K562 (cell line): ENCODE measurements at regions not wholly inside any gene's neighbourhood (a gene's known extent, or its start where the extent isn't known, plus 50 kb on each side); places are given as distances from the start of the nearest gene placed in this dataset.

Experiments
- ATAC-seq: fragments of 200-7000 bp; cut with Tn5 transposase; 3 replicates; pipeline ENCODE4 v1.9.1; 2020; ENCODE audit warnings: moderate library complexity
- BruUV-seq: library from RNA; stranded (reverse); fragments of 400-500 nt; replicated peaks from 2 replicates; lab custom pipeline; 2021; lab: Mats Ljungman, UMichigan
- CTCF ChIA-PET: fragments of 300-600 bp; formaldehyde crosslinking; extraction: SDS; loops from one replicate; lab custom pipeline; 2021; ENCODE audit warnings: low intra/inter-chr PET ratio; lab: Yijun Ruan, JAX
- POLR2A ChIA-PET: fragments of 300-600, 350-650 bp; sonication (Branson Sonifier 250); formaldehyde crosslinking; extraction: SDS; loops from one replicate; lab custom pipeline; 2021; ENCODE audit warnings: antibody characterized with exemption, inconsistent platforms; lab: Yijun Ruan, JAX
- DNase-seq, 4 experiments: peaks; one replicate each; pipeline versions ENCODE4 v3.0.0 to v3.0.0-alpha.2; 2011 to 2018; ENCODE audit warnings: low spot score in 3 of 4, mixed read lengths in 3 of 4; ENCODE audit errors: extremely low read depth in 1 of 4
- FAIRE-seq: peaks from 2 replicates; lab custom pipeline; 2011; peaks lifted over from hg19 to GRCh38; lab: Jason Lieb, UNC
- H2AFZ ChIP-seq: 2 replicates; pipeline ENCODE4 v1.6.0; 2011; ENCODE audit warnings: low read depth, low read length, control low read depth, inconsistent platforms
- H3K27ac ChIP-seq: fragments of 200-600 bp; 3 replicates; pipeline ENCODE4 v1.8.0; 2011; ENCODE audit warnings: low read depth, mild to moderate bottlenecking, control low read depth, inconsistent platforms, low read length, moderate library complexity, mixed read lengths; ENCODE audit errors: extremely low read depth
- H3K27me3 ChIP-seq, 2 experiments: fragments of 300-600 bp in 1 of 2; 2 replicates in 1 of 2; 3 replicates in 1 of 2; pipeline versions ENCODE4 v1.6.0 to v1.8.0; 2011; ENCODE audit warnings: inconsistent platforms in 2 of 2, low read length in 2 of 2, mild to moderate bottlenecking in 1 of 2, mixed read lengths in 1 of 2, moderate library complexity in 1 of 2; ENCODE audit not compliant: control insufficient read depth in 2 of 2, insufficient read depth in 2 of 2
- H3K36me3 ChIP-seq: fragments of 300-600 bp; 3 replicates; pipeline ENCODE4 v1.8.0; 2011; ENCODE audit warnings: mild to moderate bottlenecking, low read length, inconsistent platforms; ENCODE audit not compliant: control insufficient read depth, insufficient read depth
- H3K4me1 ChIP-seq, 2 experiments: fragments of 200-600 bp in 1 of 2; replicated peaks in 1 of 2; 2 replicates in 1 of 2; 3 replicates in 1 of 2; pipeline versions ENCODE4 v1.5.1 to v1.8.0; 2011; ENCODE audit warnings: inconsistent platforms in 2 of 2, low read length in 2 of 2, mild to moderate bottlenecking in 1 of 2, mixed read lengths in 1 of 2, moderate library complexity in 1 of 2; ENCODE audit not compliant: control insufficient read depth in 2 of 2, insufficient read depth in 2 of 2
- H3K4me2 ChIP-seq: 2 replicates; pipeline ENCODE4 v1.6.1; 2011; ENCODE audit warnings: low read length, control low read depth, inconsistent platforms, mixed read lengths; ENCODE audit not compliant: insufficient read depth
- H3K4me3 ChIP-seq: fragments of 200-600 bp; sonication (generic), shearing (Covaris generic); 2 replicates; pipeline ENCODE4 v1.5.1; 2016; ENCODE audit warnings: control low read depth, inconsistent platforms
- H3K79me2 ChIP-seq: fragments of 200-600 bp; 3 replicates; pipeline ENCODE4 v1.8.0; 2011; ENCODE audit warnings: low read length, inconsistent platforms; ENCODE audit not compliant: control insufficient read depth, insufficient read depth
- H3K9ac ChIP-seq, 2 experiments: 2 replicates each; pipeline versions ENCODE4 v1.6.0 to v1.6.1; 2011; ENCODE audit warnings: low read depth in 2 of 2, low read length in 2 of 2, control low read depth in 1 of 2, inconsistent platforms in 1 of 2, mild to moderate bottlenecking in 1 of 2, mixed read lengths in 1 of 2; ENCODE audit not compliant: insufficient read depth in 1 of 2
- H3K9me1 ChIP-seq: one replicate; pipeline ENCODE4 v1.6.0; 2011; ENCODE audit warnings: inconsistent platforms, mild to moderate bottlenecking, low read length, moderate library complexity; ENCODE audit not compliant: control insufficient read depth, insufficient read depth
- H3K9me3 ChIP-seq: replicated peaks from 2 replicates; pipeline ENCODE4 v1.5.1; 2011; ENCODE audit warnings: low read depth, low read length, inconsistent platforms; ENCODE audit not compliant: control insufficient read depth, insufficient read depth
- H4K20me1 ChIP-seq: replicated peaks from 2 replicates; pipeline ENCODE4 v1.6.1; 2011; ENCODE audit warnings: low read length, inconsistent platforms, mixed read lengths; ENCODE audit not compliant: control insufficient read depth, insufficient read depth
- BRCA1 ChIP-seq, 2 experiments: fragments of 450-650 bp in 1 of 2; sonication (generic) in 1 of 2; formaldehyde crosslinking in 1 of 2; IDR thresholded peaks; 2 replicates each; pipeline versions ENCODE4 v1.5.0 to v1.6.1; 2017 to 2020; ENCODE audit warnings: mild to moderate bottlenecking in 1 of 2, missing genetic modification reagents in 1 of 2
- CEBPG ChIP-seq, 3 experiments: fragments of 200-800 bp in 1 of 3; sonication (Bioruptor generic) in 1 of 3; sonication (generic) in 1 of 3; formaldehyde crosslinking in 1 of 3; IDR thresholded peaks in 2 of 3; conservative IDR thresholded peaks in 1 of 3; 2 replicates each; pipeline versions ENCODE4 v1.6.1 to v1.8.0; 2016 to 2022; ENCODE audit warnings: missing compliant biosample characterization in 2 of 3, missing genetic modification characterization in 2 of 3, mild to moderate bottlenecking in 1 of 3, missing genetic modification reagents in 1 of 3
- DACH1 ChIP-seq: fragments of 450-650 bp; IDR thresholded peaks from 2 replicates; pipeline ENCODE4 v1.6.1; 2018; ENCODE audit not compliant: partially characterized antibody
- SIN3B ChIP-seq: fragments of 450-650 bp; IDR thresholded peaks from 2 replicates; pipeline ENCODE4 v1.6.1; 2017; ENCODE audit warnings: low read depth, mild to moderate bottlenecking, moderate library complexity
- SIRT6 ChIP-seq: IDR thresholded peaks from one replicate; pipeline ENCODE4 v1.6.1; 2012; ENCODE audit warnings: low read depth, mild to moderate bottlenecking, control low read depth, inconsistent platforms, low read length, moderate library complexity
- SP1 ChIP-seq: sonication (generic); formaldehyde crosslinking; IDR thresholded peaks from 2 replicates; pipeline ENCODE4 v1.8.1; 2022; ENCODE audit warnings: mild to moderate bottlenecking, missing genetic modification reagents
- ZNF644 ChIP-seq: fragments of 200-800 bp; sonication (Bioruptor generic); IDR thresholded peaks from 2 replicates; pipeline ENCODE4 v1.6.1; 2016; ENCODE audit warnings: low read depth, missing genetic modification characterization, missing compliant biosample characterization
- WGBS: fragments of 100-300 bp; shearing (Covaris generic); methylation state at CpG from one replicate; pipeline ENCODE4 v1.1.6; 2016; ENCODE audit warnings: low coverage, mixed read lengths; ENCODE audit not compliant: insufficient coverage; ENCODE audit errors: missing lambda C conversion rate; 5-methylcytosine and 5-hydroxymethylcytosine counted together
- in situ Hi-C: fragments of 300-500 bp; cut with MboI; formaldehyde crosslinking; loops from 4 replicates; pipeline ENCODE4 v1.15.0; 2018; ENCODE audit warnings: inconsistent platforms, mixed read lengths
- intact Hi-C: fragments of 100-400 bp; cut with micrococcal nuclease; formaldehyde crosslinking; loops from 2 replicates; pipeline ENCODE4 v1.14.2; 2022
- TF ChIP-seq, protein P1 (sequence below), 2 experiments: IDR thresholded peaks in 1 of 2; conservative IDR thresholded peaks in 1 of 2; 2 replicates each; pipeline ENCODE4 v1.6.1; 2016; ENCODE audit warnings: low read depth in 2 of 2, mild to moderate bottlenecking in 1 of 2, missing compliant biosample characterization in 1 of 2, missing genetic modification characterization in 1 of 2, moderate library complexity in 1 of 2
- TF ChIP-seq, protein P2 (sequence below): sonication (generic); formaldehyde crosslinking; IDR thresholded peaks from 2 replicates; pipeline ENCODE4 v1.8.0; 2022; ENCODE audit warnings: mild to moderate bottlenecking, missing genetic modification reagents

DNA sequence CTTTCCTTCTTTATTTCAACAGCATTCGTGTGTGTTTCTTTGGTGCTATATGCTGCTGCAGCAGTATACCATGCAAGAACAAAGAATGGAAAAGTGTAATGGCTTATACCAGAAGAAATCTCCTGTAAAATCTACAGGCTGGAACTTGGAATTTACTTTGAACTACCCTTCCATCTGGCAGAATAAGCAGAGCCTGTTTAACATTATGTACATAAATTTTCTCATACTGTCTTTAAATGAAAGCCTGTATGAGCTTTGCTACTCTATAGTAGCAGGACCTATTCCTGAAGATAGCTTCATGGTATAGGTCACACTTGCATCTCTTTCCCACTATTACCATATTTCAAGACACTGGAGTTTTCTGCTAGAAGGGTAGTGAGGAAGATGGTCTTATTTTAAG is 522.1 kb upstream of the GHITM start:
- 0% methylated on average over 1 of the region's 1 CpG for WGBS
- Histone ChIP-seq H3K27ac (no peak overlapping the region), H3K9ac (no peak overlapping the region), H2AFZ (no peak overlapping the region), H3K9me3 (no peaks in the 10 kb centered on the region), H3K4me1 (no peaks in the 10 kb centered on the region), H4K20me1 (no peaks in the 10 kb centered on the region), H3K79me2 (no peaks in the 10 kb centered on the region), H3K4me3 (no peak overlapping the region), H3K4me2 (no peak overlapping the region), H3K27me3 (no peaks in the 10 kb centered on the region), H3K36me3 (no peaks in the 10 kb centered on the region), H3K9me1 (no peaks in the 10 kb centered on the region)
- TF ChIP-seq CEBPG (CRISPR knock-in tag; IDR thresholded peaks at IDR 0.05) (no peak), CEBPG (tag; conservative IDR thresholded peaks at IDR 0.05 in 1 of 2, IDR thresholded peaks at IDR 0.05 in 1 of 2) (no peak)
- FAIRE-seq (no peak), DNase-seq (no peak), ATAC-seq (no peak)
- BruUV-seq, result no TSS peak
- in situ Hi-C loops (no loop called here), intact Hi-C loops (no loop called here)
- ChIA-PET CTCF (no interaction called here), POLR2A (no interaction called here)

DNA sequence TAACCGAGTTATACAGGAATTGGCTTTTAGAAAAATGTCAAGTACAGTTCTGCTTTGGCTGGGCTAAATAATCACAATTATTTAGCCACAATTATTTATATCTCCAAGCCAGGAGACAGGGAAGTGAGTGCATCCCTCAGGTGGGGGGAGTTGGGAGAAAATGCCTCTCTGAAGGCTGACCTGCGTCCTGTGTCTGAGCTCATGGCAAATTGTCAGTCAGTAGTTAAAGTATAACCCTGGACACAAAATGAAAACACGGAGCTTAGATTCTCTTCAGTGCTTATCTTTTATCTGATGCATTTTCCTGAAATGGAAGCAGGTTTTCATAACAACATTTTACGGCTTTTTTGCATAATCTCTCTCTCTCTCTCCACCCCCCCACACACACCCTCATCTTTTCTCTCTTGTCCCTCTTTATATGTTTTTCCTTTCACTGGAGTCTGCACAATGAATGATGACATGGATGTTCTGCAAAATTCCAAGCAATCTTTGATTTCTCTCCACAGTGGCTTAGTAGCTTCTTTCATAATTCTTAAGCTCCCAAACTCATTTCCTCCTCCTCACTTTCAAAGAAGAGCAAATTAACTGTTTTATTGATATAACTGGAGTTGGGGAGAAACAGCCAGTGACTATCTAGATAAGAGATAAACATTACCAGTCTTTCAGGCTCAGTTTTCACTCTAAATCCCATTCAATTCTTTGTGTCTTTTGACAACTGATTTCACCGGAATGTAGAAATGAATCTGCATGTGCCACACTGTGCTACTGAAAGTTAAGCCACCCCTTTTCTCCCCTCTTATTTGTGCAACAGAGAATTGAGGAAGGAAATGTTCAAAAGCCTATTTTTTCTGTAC is 521.4 kb upstream of the GHITM start:
- no peaks in the 10 kb centered on the region for H3K27me3 ChIP-seq
- H3K36me3 ChIP-seq, result no peaks in the 10 kb centered on the region
- no peaks in the 10 kb centered on the region for H4K20me1 ChIP-seq
- no TSS peak for BruUV-seq
- WGBS, result 0% methylated on average over 5 of the region's 5 CpGs
- no peak overlapping the region for H3K4me3 ChIP-seq
- no peaks in the 10 kb centered on the region for H3K79me2 ChIP-seq
- ChIA-PET POLR2A (no interaction called here), CTCF (no interaction called here)
- FAIRE-seq (no peak), ATAC-seq (no peak), DNase-seq (no peak)
- no peak overlapping the region for H3K9ac ChIP-seq
- H3K4me2 ChIP-seq, result no peak overlapping the region
- in situ Hi-C loops (no loop called here), intact Hi-C loops (no loop called here)
- no peaks in the 10 kb centered on the region for H3K9me3 ChIP-seq
- H2AFZ ChIP-seq, result no peak overlapping the region
- no peaks in the 10 kb centered on the region for H3K4me1 ChIP-seq
- TF ChIP-seq SIRT6 (no peak), DACH1 (no peak), SIN3B (no peak), BRCA1 (IDR thresholded peaks at IDR 0.05) (no peak), BRCA1 (CRISPR knock-in tag; IDR thresholded peaks at IDR 0.05) (no peak), ZNF644 (no peak), SP1 (CRISPR knock-in tag) (no peak)
- TF ChIP-seq, protein P1, sequence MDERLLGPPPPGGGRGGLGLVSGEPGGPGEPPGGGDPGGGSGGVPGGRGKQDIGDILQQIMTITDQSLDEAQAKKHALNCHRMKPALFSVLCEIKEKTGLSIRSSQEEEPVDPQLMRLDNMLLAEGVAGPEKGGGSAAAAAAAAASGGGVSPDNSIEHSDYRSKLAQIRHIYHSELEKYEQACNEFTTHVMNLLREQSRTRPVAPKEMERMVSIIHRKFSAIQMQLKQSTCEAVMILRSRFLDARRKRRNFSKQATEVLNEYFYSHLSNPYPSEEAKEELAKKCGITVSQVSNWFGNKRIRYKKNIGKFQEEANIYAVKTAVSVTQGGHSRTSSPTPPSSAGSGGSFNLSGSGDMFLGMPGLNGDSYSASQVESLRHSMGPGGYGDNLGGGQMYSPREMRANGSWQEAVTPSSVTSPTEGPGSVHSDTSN (CRISPR knock-in tag; IDR thresholded peaks at IDR 0.05; ENCODE audit: low read depth), result no peak
- TF ChIP-seq, protein P1 (tag; conservative IDR thresholded peaks at IDR 0.05; ENCODE audit: low read depth), result no peak
- TF ChIP-seq, protein P2, sequence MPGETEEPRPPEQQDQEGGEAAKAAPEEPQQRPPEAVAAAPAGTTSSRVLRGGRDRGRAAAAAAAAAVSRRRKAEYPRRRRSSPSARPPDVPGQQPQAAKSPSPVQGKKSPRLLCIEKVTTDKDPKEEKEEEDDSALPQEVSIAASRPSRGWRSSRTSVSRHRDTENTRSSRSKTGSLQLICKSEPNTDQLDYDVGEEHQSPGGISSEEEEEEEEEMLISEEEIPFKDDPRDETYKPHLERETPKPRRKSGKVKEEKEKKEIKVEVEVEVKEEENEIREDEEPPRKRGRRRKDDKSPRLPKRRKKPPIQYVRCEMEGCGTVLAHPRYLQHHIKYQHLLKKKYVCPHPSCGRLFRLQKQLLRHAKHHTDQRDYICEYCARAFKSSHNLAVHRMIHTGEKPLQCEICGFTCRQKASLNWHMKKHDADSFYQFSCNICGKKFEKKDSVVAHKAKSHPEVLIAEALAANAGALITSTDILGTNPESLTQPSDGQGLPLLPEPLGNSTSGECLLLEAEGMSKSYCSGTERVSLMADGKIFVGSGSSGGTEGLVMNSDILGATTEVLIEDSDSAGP (CRISPR knock-in tag), result no peak
- H3K27ac ChIP-seq, result no peak overlapping the region
- H3K9me1 ChIP-seq, result no peaks in the 10 kb centered on the region
